ENCODE measurements at regions not wholly inside any gene's neighbourhood (a gene's known extent, or its start where the extent isn't known, plus 50 kb on each side); places are given as distances from the start of the nearest gene placed in this dataset.

DNA sequence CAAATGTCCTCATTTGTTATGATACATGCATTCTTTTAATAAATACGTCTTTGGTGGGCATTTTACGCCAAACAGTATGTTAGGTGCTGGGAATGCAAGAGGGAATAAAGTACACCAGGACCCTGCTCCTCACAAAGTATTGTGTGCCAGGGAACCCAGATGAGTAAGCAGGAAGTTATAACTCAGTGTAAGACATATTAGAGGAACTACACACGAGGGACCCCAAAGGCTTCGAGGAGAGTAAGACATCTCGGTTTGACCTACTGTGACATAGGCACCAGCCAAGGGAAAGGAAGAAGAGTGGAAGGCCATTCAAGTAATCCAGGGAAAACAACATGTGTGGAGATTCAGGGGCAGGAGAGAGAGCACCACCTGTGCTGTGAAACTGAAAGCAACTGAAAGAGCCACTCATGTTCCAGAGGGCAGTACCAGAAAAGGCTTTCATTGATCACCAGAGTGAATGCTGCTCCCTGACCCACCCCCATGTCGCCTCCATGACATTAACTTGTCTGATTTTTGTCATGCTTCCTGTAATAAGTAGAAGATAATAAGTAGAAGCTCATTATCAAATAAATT lies 542.5 kb upstream of the PKN2 start:
- TF ChIP-seq, protein P1, sequence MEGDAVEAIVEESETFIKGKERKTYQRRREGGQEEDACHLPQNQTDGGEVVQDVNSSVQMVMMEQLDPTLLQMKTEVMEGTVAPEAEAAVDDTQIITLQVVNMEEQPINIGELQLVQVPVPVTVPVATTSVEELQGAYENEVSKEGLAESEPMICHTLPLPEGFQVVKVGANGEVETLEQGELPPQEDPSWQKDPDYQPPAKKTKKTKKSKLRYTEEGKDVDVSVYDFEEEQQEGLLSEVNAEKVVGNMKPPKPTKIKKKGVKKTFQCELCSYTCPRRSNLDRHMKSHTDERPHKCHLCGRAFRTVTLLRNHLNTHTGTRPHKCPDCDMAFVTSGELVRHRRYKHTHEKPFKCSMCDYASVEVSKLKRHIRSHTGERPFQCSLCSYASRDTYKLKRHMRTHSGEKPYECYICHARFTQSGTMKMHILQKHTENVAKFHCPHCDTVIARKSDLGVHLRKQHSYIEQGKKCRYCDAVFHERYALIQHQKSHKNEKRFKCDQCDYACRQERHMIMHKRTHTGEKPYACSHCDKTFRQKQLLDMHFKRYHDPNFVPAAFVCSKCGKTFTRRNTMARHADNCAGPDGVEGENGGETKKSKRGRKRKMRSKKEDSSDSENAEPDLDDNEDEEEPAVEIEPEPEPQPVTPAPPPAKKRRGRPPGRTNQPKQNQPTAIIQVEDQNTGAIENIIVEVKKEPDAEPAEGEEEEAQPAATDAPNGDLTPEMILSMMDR (IDR thresholded peaks at IDR 0.05): no peak
- TF ChIP-seq POLR2A (IDR thresholded peaks at IDR 0.05): no peak
- TF ChIP-seq EP300 (IDR thresholded peaks at IDR 0.05): no peak
